NCI-H1092 treated with DMSO at 0.1 percent for 48 hours (cell line): ENCODE measurements at regions not wholly inside any gene's neighbourhood (a gene's known extent, or its start where the extent isn't known, plus 50 kb on each side); places are given as distances from the start of the nearest gene placed in this dataset.

Source experiments
- DNase-seq: peaks from one replicate; lab custom pipeline; 2025; lab: John Stamatoyannopoulos, UW

GRCh38 chr14:61941421-61942150 is 179.4 kb downstream of the SNAPC1 start:
- DNase-seq, result no peak

- no peak for DNase-seq
Measured at GRCh38 chr14:61948376-61948775, 186.2 kb downstream of the SNAPC1 start.

GRCh38 chr14:61950340-61950739 is 188.1 kb downstream of the SNAPC1 start:
- DNase-seq, result no peak

GRCh38 chr14:61953602-61954001 is 191.4 kb downstream of the SNAPC1 start:
- no peak for DNase-seq

- DNase-seq, result no peak
Measured at GRCh38 chr14:61954306-61954705, 192.1 kb downstream of the SNAPC1 start.

GRCh38 chr14:61956517-61956916 is 194.3 kb downstream of the SNAPC1 start:
- no peak for DNase-seq

- DNase-seq, result no peak
Measured at GRCh38 chr14:61959348-61959747, 197.1 kb downstream of the SNAPC1 start.

GRCh38 chr14:61961369-61961768 is 199.1 kb downstream of the SNAPC1 start:
- DNase-seq, result no peak

- DNase-seq, result no peak
Measured at GRCh38 chr14:61963926-61964325, 201.7 kb downstream of the SNAPC1 start.

- DNase-seq, result no peak
Measured at GRCh38 chr14:61965030-61965745, 203.0 kb downstream of the SNAPC1 start.

GRCh38 chr14:61968207-61968606 is 206.0 kb downstream of the SNAPC1 start:
- DNase-seq, result no peak

GRCh38 chr14:61972711-61973110 is 210.5 kb downstream of the SNAPC1 start:
- no peak for DNase-seq

- DNase-seq, result no peak
Measured at GRCh38 chr14:61973981-61974380, 211.8 kb downstream of the SNAPC1 start.

GRCh38 chr14:61977217-61977616 is 215.0 kb downstream of the SNAPC1 start:
- no peak for DNase-seq

- no peak for DNase-seq
Measured at GRCh38 chr14:61988240-61988639, 226.0 kb downstream of the SNAPC1 start.

GRCh38 chr14:61992139-61992538 is 229.9 kb downstream of the SNAPC1 start:
- DNase-seq, result no peak

- no peak for DNase-seq
Measured at GRCh38 chr14:61992926-61993325, 230.7 kb downstream of the SNAPC1 start.

GRCh38 chr14:61994589-61994988 is 232.4 kb downstream of the SNAPC1 start:
- DNase-seq, result no peak

GRCh38 chr14:61996753-61997152 is 234.5 kb downstream of the SNAPC1 start:
- DNase-seq, result no peak

- DNase-seq, result no peak
Measured at GRCh38 chr14:61997161-61997560, 234.9 kb downstream of the SNAPC1 start.

GRCh38 chr14:62001963-62002362 is 239.7 kb downstream of the SNAPC1 start:
- DNase-seq, result no peak

- no peak for DNase-seq
Measured at GRCh38 chr14:62002642-62003041, 240.4 kb downstream of the SNAPC1 start.

- no peak for DNase-seq
Measured at GRCh38 chr14:62003701-62004100, 241.5 kb downstream of the SNAPC1 start.
